ENCODE measurements at regions not wholly inside any gene's neighbourhood (a gene's known extent, or its start where the extent isn't known, plus 50 kb on each side); places are given as distances from the start of the nearest gene placed in this dataset.

DNA sequence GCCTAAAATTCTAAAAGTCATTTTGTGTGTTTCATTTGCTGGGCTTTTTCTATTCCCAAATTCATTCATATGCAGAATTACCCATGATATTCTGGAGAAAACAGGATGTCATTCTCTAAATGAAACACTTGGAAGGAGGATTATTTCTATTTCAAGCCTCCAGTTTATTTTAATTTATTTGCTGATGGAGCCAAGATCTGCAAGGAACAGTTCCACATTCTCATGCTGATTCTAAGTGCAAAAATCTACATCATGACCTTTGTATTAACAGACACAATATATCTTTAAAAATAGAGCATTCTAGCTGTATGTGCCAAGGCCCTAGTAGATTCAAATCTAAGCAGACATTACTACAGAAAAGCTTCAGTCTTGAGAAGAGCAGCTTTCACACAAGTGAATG, 51.3 kb upstream of the KCND2 start:
- H3K4me1 ChIP-seq (ENCODE audit: control insufficient read depth, insufficient read depth, low read length): no peaks in the 10 kb centered on the region
- no peak overlapping the region for H3K9ac ChIP-seq (ENCODE audit: extremely low read depth, low read length, poor library complexity, severe bottlenecking)
- H3K9me3 ChIP-seq (ENCODE audit: control insufficient read depth, low read length): no peaks in the 10 kb centered on the region
- H3K27me3 ChIP-seq (ENCODE audit: control insufficient read depth, insufficient read depth, low read length, poor library complexity, severe bottlenecking): no peaks in the 10 kb centered on the region
- Mint-ChIP-seq H3K4me3 (no peak overlapping the region), H3K36me3 (ENCODE audit: low read depth) (no peaks in the 10 kb centered on the region), H3K27me3 (ENCODE audit: insufficient read depth) (no peaks in the 10 kb centered on the region), H3K27ac (no peak overlapping the region), H3K9me3 (no peaks in the 10 kb centered on the region), H3K4me1 (no peaks in the 10 kb centered on the region)
- DNase-seq: no peak
- TF ChIP-seq, protein P1, sequence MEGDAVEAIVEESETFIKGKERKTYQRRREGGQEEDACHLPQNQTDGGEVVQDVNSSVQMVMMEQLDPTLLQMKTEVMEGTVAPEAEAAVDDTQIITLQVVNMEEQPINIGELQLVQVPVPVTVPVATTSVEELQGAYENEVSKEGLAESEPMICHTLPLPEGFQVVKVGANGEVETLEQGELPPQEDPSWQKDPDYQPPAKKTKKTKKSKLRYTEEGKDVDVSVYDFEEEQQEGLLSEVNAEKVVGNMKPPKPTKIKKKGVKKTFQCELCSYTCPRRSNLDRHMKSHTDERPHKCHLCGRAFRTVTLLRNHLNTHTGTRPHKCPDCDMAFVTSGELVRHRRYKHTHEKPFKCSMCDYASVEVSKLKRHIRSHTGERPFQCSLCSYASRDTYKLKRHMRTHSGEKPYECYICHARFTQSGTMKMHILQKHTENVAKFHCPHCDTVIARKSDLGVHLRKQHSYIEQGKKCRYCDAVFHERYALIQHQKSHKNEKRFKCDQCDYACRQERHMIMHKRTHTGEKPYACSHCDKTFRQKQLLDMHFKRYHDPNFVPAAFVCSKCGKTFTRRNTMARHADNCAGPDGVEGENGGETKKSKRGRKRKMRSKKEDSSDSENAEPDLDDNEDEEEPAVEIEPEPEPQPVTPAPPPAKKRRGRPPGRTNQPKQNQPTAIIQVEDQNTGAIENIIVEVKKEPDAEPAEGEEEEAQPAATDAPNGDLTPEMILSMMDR (conservative IDR thresholded peaks at IDR 0.05): no peak
- no peaks in the 10 kb centered on the region for H3K36me3 ChIP-seq (ENCODE audit: control insufficient read depth, insufficient read depth, low read length)
- no peak overlapping the region for H3K4me3 ChIP-seq (ENCODE audit: low read length)
- H3K27ac ChIP-seq (ENCODE audit: low read depth, low read length): no peak overlapping the region

Measured in endodermal cell (in vitro differentiated cells).